ENCODE measurements at regions not wholly inside any gene's neighbourhood (a gene's known extent, or its start where the extent isn't known, plus 50 kb on each side); places are given as distances from the start of the nearest gene placed in this dataset.

GRCh38 chr6:134564705-134565104 lies 246.8 kb upstream of the SGK1 start:
- H3K4me3 Mint-ChIP-seq = no peak overlapping the region
- H3K36me3 Mint-ChIP-seq (ENCODE audit: low read depth) = peaks cover 12% of the 10 kb centered on the region
- no peaks in the 10 kb centered on the region for H3K27me3 Mint-ChIP-seq (ENCODE audit: low read depth, poor library complexity)
- peaks cover 21% of the 10 kb centered on the region for H3K9me3 Mint-ChIP-seq
- no peak for DNase-seq
- no peak overlapping the region for H3K27ac Mint-ChIP-seq
- no peak for TF ChIP-seq CTCF (IDR thresholded peaks at IDR 0.05)
- no peaks in the 10 kb centered on the region for H3K4me1 Mint-ChIP-seq

- no peak overlapping the region for H3K27ac Mint-ChIP-seq
- no peaks in the 10 kb centered on the region for H3K27me3 Mint-ChIP-seq (ENCODE audit: low read depth, poor library complexity)
- no peaks in the 10 kb centered on the region for H3K36me3 Mint-ChIP-seq (ENCODE audit: low read depth)
- H3K9me3 Mint-ChIP-seq = peaks cover 6% of the 10 kb centered on the region
- no peaks in the 10 kb centered on the region for H3K4me1 Mint-ChIP-seq
- DNase-seq = no peak
- TF ChIP-seq CTCF (IDR thresholded peaks at IDR 0.05) = no peak
- no peak overlapping the region for H3K4me3 Mint-ChIP-seq
These were observed 242.1 kb upstream of the SGK1 start for GRCh38 chr6:134560019-134560418.

- Mint-ChIP-seq H3K9me3 (peaks cover 6% of the 10 kb centered on the region), H3K27me3 (ENCODE audit: low read depth, poor library complexity) (no peaks in the 10 kb centered on the region), H3K4me1 (no peaks in the 10 kb centered on the region), H3K4me3 (no peak overlapping the region), H3K36me3 (ENCODE audit: low read depth) (no peaks in the 10 kb centered on the region), H3K27ac (no peak overlapping the region)
- no peak for TF ChIP-seq CTCF (IDR thresholded peaks at IDR 0.05)
- no peak for DNase-seq
These were observed 239.6 kb upstream of the SGK1 start for GRCh38 chr6:134557509-134557908.

- no peaks in the 10 kb centered on the region for H3K27me3 Mint-ChIP-seq (ENCODE audit: low read depth, poor library complexity)
- H3K4me1 Mint-ChIP-seq = peaks cover 9% of the 10 kb centered on the region
- no peak for TF ChIP-seq CTCF (IDR thresholded peaks at IDR 0.05)
- H3K4me3 Mint-ChIP-seq = no peak overlapping the region
- DNase-seq = no peak
- H3K36me3 Mint-ChIP-seq (ENCODE audit: low read depth) = no peaks in the 10 kb centered on the region
- H3K9me3 Mint-ChIP-seq = peaks cover 6% of the 10 kb centered on the region
- no peak overlapping the region for H3K27ac Mint-ChIP-seq
These were observed 237.8 kb upstream of the SGK1 start for GRCh38 chr6:134555672-134556071.

GRCh38 chr6:134553936-134554335 lies 236.0 kb upstream of the SGK1 start:
- Mint-ChIP-seq H3K36me3 (ENCODE audit: low read depth) (no peaks in the 10 kb centered on the region), H3K4me1 (peaks cover 9% of the 10 kb centered on the region), H3K4me3 (no peak overlapping the region), H3K27me3 (ENCODE audit: low read depth, poor library complexity) (no peaks in the 10 kb centered on the region), H3K9me3 (peaks cover 6% of the 10 kb centered on the region), H3K27ac (no peak overlapping the region)
- DNase-seq = no peak
- TF ChIP-seq CTCF (IDR thresholded peaks at IDR 0.05) = no peak

- TF ChIP-seq CTCF (IDR thresholded peaks at IDR 0.05) = no peak
- peaks cover 9% of the 10 kb centered on the region for H3K4me1 Mint-ChIP-seq
- no peak for DNase-seq
- no peaks in the 10 kb centered on the region for H3K36me3 Mint-ChIP-seq (ENCODE audit: low read depth)
- H3K9me3 Mint-ChIP-seq = no peaks in the 10 kb centered on the region
- H3K27me3 Mint-ChIP-seq (ENCODE audit: low read depth, poor library complexity) = no peaks in the 10 kb centered on the region
- no peak overlapping the region for H3K27ac Mint-ChIP-seq
- H3K4me3 Mint-ChIP-seq = no peak overlapping the region
These were observed 233.5 kb upstream of the SGK1 start for GRCh38 chr6:134551245-134551960.
